GM12878 (cell line): ENCODE measurements at regions not wholly inside any gene's neighbourhood (a gene's known extent, or its start where the extent isn't known, plus 50 kb on each side); places are given as distances from the start of the nearest gene placed in this dataset.

Experiments used
- ATAC-seq: fragments of 200-7000 bp; cut with Tn5 transposase; 3 replicates; pipeline ENCODE4 v1.9.1; 2020; ENCODE audit warnings: mild to moderate bottlenecking, moderate library complexity
- BruUV-seq: library from RNA; stranded (reverse); fragments of 400-500 nt; replicated peaks from 2 replicates; lab custom pipeline; 2021; lab: Mats Ljungman, UMichigan
- CTCF ChIA-PET: fragments of 300-600 bp; sonication (Branson Sonifier 250); formaldehyde crosslinking; extraction: SDS; loops from one replicate; lab custom pipeline; 2021; ENCODE audit warnings: inconsistent platforms; lab: Yijun Ruan, JAX
- POLR2A ChIA-PET: fragments of 350-600 bp; formaldehyde crosslinking; extraction: SDS; loops from one replicate; lab custom pipeline; 2021; ENCODE audit warnings: inconsistent platforms; lab: Charles Lee
- RAD21 ChIA-PET: fragments of 300-600 bp; sonication (Branson Sonifier 250); formaldehyde crosslinking; loops from one replicate; lab custom pipeline; 2023; ENCODE audit warnings: antibody characterized with exemption; ENCODE audit not compliant: unreplicated experiment; lab: Charles Lee
- SMC1A ChIA-PET: fragments of 300-600 bp; sonication (Branson Sonifier 250); formaldehyde crosslinking; loops from one replicate; lab custom pipeline; 2023; ENCODE audit not compliant: unreplicated experiment, uncharacterized antibody; lab: Charles Lee
- DNase-seq: peaks from one replicate; pipeline ENCODE4 v3.0.0-alpha.2; 2011; ENCODE audit warnings: low read depth, low spot score
- FAIRE-seq: peaks from 3 replicates; lab custom pipeline; 2011; peaks lifted over from hg19 to GRCh38; lab: Jason Lieb, UNC
- H2AFZ ChIP-seq: 2 replicates; pipeline ENCODE4 v1.6.0; 2011; ENCODE audit warnings: low read depth, low read length, control low read depth; ENCODE audit not compliant: control insufficient read depth
- H3K27ac ChIP-seq: 2 replicates; pipeline ENCODE4 v1.5.1; 2011; ENCODE audit warnings: control low read depth; ENCODE audit not compliant: control insufficient read depth, insufficient read depth
- H3K27me3 ChIP-seq, 2 experiments: replicated peaks in 1 of 2; 2 replicates each; pipeline versions ENCODE4 v1.6.0 to v1.6.1; 2011; ENCODE audit warnings: low read length in 1 of 2; ENCODE audit not compliant: control insufficient read depth in 2 of 2, insufficient read depth in 2 of 2
- H3K36me3 ChIP-seq, 2 experiments: 2 replicates each; pipeline ENCODE4 v1.5.1; 2011; ENCODE audit warnings: low read length in 1 of 2; ENCODE audit not compliant: control insufficient read depth in 2 of 2, insufficient read depth in 2 of 2
- H3K4me1 ChIP-seq: 2 replicates; pipeline ENCODE4 v1.6.1; 2011; ENCODE audit warnings: mild to moderate bottlenecking, low read length, moderate library complexity, mixed read lengths; ENCODE audit not compliant: control insufficient read depth, insufficient read depth
- H3K4me2 ChIP-seq: 2 replicates; pipeline ENCODE4 v1.6.0; 2011; ENCODE audit warnings: control low read depth; ENCODE audit not compliant: control insufficient read depth, insufficient read depth
- H3K4me3 ChIP-seq: fragments of 200-600 bp; sonication (generic); 2 replicates; pipeline ENCODE4 v1.5.1; 2016
- H3K79me2 ChIP-seq: 2 replicates; pipeline ENCODE4 v1.6.0; 2011; ENCODE audit warnings: low read length; ENCODE audit not compliant: control insufficient read depth, insufficient read depth
- H3K9ac ChIP-seq: 2 replicates; pipeline ENCODE4 v1.8.0; 2011; ENCODE audit warnings: low read length, control low read depth, mixed read lengths; ENCODE audit not compliant: control insufficient read depth, insufficient read depth
- H3K9me3 ChIP-seq: replicated peaks from 3 replicates; pipeline ENCODE4 v1.5.1; 2011; ENCODE audit warnings: mild to moderate bottlenecking, low read length; ENCODE audit not compliant: control insufficient read depth, insufficient read depth
- H4K20me1 ChIP-seq: 2 replicates; pipeline ENCODE4 v1.6.0; 2011; ENCODE audit not compliant: control insufficient read depth, insufficient read depth
- CBX5 ChIP-seq: sonication (generic); IDR thresholded peaks from 2 replicates; pipeline ENCODE4 v1.6.1; 2016; ENCODE audit warnings: low read depth, moderate library complexity, mild to moderate bottlenecking, inconsistent platforms
- ESRRA ChIP-seq: IDR thresholded peaks from 2 replicates; pipeline ENCODE4 v1.6.1; 2012; ENCODE audit warnings: mild to moderate bottlenecking, low read length, improper control_type of control experiment
- ETV6 ChIP-seq, 2 experiments: fragments of 450-650 bp in 1 of 2; IDR thresholded peaks in 1 of 2; conservative IDR thresholded peaks in 1 of 2; 2 replicates each; pipeline ENCODE4 v1.6.1; 2014; ENCODE audit warnings: antibody characterized with exemption in 1 of 2, borderline replicate concordance in 1 of 2, low read depth in 1 of 2, mild to moderate bottlenecking in 1 of 2, moderate library complexity in 1 of 2
- HDAC2 ChIP-seq: fragments of 200-600 bp; sonication (generic); IDR thresholded peaks from 2 replicates; pipeline ENCODE4 v1.6.1; 2017
- KAT2A ChIP-seq: conservative IDR thresholded peaks from 2 replicates; pipeline ENCODE4 v1.6.1; 2011; ENCODE audit warnings: low read depth, low read length; ENCODE audit not compliant: control insufficient read depth
- MTA2 ChIP-seq: fragments of 450-650 bp; IDR thresholded peaks from 2 replicates; pipeline ENCODE4 v1.6.1; 2016; ENCODE audit warnings: low read depth, mild to moderate bottlenecking, moderate library complexity
- MYB ChIP-seq: fragments of 150-350 bp; IDR thresholded peaks from 2 replicates; pipeline ENCODE4 v1.6.1; 2014; ENCODE audit warnings: mild to moderate bottlenecking, low read depth, low read length, borderline replicate concordance
- NFIC ChIP-seq: IDR thresholded peaks from 2 replicates; pipeline ENCODE4 v1.6.1; 2012; ENCODE audit warnings: low read depth, mild to moderate bottlenecking, inconsistent platforms, low read length, moderate library complexity
- NFYB ChIP-seq: IDR thresholded peaks from 2 replicates; pipeline ENCODE4 v1.6.1; 2011; ENCODE audit warnings: low read depth, mild to moderate bottlenecking, low read length, improper control_type of control experiment, moderate library complexity; ENCODE audit not compliant: insufficient read depth
- NRF1 ChIP-seq: conservative IDR thresholded peaks from 2 replicates; pipeline ENCODE4 v1.6.1; 2011; ENCODE audit warnings: mild to moderate bottlenecking, low read depth, low read length, improper control_type of control experiment
- PAX8 ChIP-seq: fragments of 450-650 bp; IDR thresholded peaks from 2 replicates; pipeline ENCODE4 v1.6.1; 2017; ENCODE audit warnings: mild to moderate bottlenecking, moderate library complexity
- POLR2AphosphoS2 ChIP-seq: IDR thresholded peaks from 2 replicates; pipeline ENCODE4 v1.6.1; 2011; ENCODE audit warnings: low read depth, mild to moderate bottlenecking, low read length, improper control_type of control experiment, moderate library complexity
- SMAD1 ChIP-seq: fragments of 450-650 bp; IDR thresholded peaks from 2 replicates; pipeline ENCODE4 v1.6.1; 2018; ENCODE audit warnings: mild to moderate bottlenecking, low read depth; ENCODE audit not compliant: partially characterized antibody
- TAF1 ChIP-seq: IDR thresholded peaks from 2 replicates; pipeline ENCODE4 v1.6.1; 2011; ENCODE audit warnings: mild to moderate bottlenecking, low read depth, low read length, borderline replicate concordance
- ZNF384 ChIP-seq: IDR thresholded peaks from 2 replicates; pipeline ENCODE4 v1.6.1; 2012; ENCODE audit warnings: low read depth, mild to moderate bottlenecking, low read length, improper control_type of control experiment, borderline replicate concordance
- ZZZ3 ChIP-seq: IDR thresholded peaks from 2 replicates; pipeline ENCODE4 v1.6.1; 2011; ENCODE audit warnings: low read depth; ENCODE audit not compliant: control insufficient read depth, insufficient read length
- WGBS: methylation state at CpG from one replicate; pipeline ENCODE4 v1.1.6; 2016; ENCODE audit warnings: low lambda C conversion rate; ENCODE audit not compliant: insufficient replicate concordance, insufficient coverage; ENCODE audit errors: missing lambda C conversion rate; 5-methylcytosine and 5-hydroxymethylcytosine counted together
- in situ Hi-C: fragments of 300-500 bp; cut with MboI; formaldehyde crosslinking; loops from 9 replicates; pipeline ENCODE4 v1.14.3; 2018; ENCODE audit warnings: mixed read lengths
- intact Hi-C: fragments of 100-400 bp; cut with micrococcal nuclease; formaldehyde crosslinking; loops from one replicate; pipeline ENCODE4 v1.14.2; 2022; ENCODE audit not compliant: unreplicated experiment
- TF ChIP-seq, protein P1 (sequence below): IDR thresholded peaks from 2 replicates; pipeline ENCODE4 v1.6.1; 2012; ENCODE audit warnings: low read depth, low read length, improper control_type of control experiment
- TF ChIP-seq, protein P2 (sequence below): fragments of 450-650 bp; formaldehyde crosslinking; IDR thresholded peaks from 2 replicates; pipeline ENCODE4 v1.4.0; 2020; ENCODE audit warnings: mild to moderate bottlenecking, moderate library complexity
- TF ChIP-seq, protein P3 (sequence below): fragments of 450-650 bp; IDR thresholded peaks from 2 replicates; pipeline ENCODE4 v1.6.1; 2017; ENCODE audit warnings: antibody characterized with exemption, mild to moderate bottlenecking, moderate library complexity

DNA sequence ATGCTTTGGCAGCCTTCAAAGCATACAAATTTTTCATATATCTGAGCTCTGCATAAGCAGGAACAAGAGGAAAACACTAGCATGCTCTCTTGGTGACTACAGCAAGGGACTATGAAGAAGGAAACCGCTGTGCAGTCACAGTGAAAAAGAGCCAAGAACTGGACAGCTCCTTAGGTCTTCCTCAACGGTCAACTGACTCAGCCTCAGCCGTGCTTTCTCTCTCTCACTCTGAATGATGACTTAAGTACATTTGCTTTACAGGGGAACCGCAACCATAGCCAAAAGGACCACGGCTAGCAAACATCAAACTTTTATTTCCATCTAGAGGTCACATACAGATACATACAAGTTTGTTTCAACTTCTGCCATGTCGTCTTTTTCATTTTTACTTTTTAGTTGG, 69.9 kb downstream of the HYCC1 start:
- Histone ChIP-seq H3K27ac (no peak overlapping the region), H3K27me3 (no peaks in the 10 kb centered on the region), H3K9ac (no peak overlapping the region), H3K4me2 (no peak overlapping the region), H3K9me3 (no peaks in the 10 kb centered on the region), H3K4me1 (no peaks in the 10 kb centered on the region), H2AFZ (no peak overlapping the region), H3K36me3 (peaks cover 0 to 4% of the 10 kb centered on the region in 2 experiments; a peak in 2 of 4 replicates), H4K20me1 (no peaks in the 10 kb centered on the region), H3K4me3 (no peak overlapping the region), H3K79me2 (no peaks in the 10 kb centered on the region)
- no TSS peak for BruUV-seq
- 82% methylated on average over 6 of the region's 6 CpGs for WGBS
- ChIA-PET POLR2A (interaction anchor here (0.5 kb wide), 1 partner anchor 70 kb away, joined by 5 read pairs; no protein-coding TSS in a partner anchor), RAD21 (interaction anchor here (0.6 kb wide), 1 partner anchor 59 kb away, joined by 3 read pairs; no protein-coding TSS in a partner anchor), CTCF (interaction anchor here (1.0 to 1.6 kb wide), 2 partner anchors 47 to 112 kb away, joined by 3 to 4 read pairs; no protein-coding TSS in a partner anchor), SMC1A (interaction anchor here (1.1 to 2.1 kb wide), 7 partner anchors 9 to 117 kb away, joined by 3 to 12 read pairs (median 3); no protein-coding TSS in a partner anchor)
- in situ Hi-C loops, result no loop called here
- DNase-seq, result no peak
- intact Hi-C loops, result no loop called here
- no peak for FAIRE-seq
- no peak for ATAC-seq
- TF ChIP-seq MYB (no peak), HDAC2 (no peak), TAF1 (no peak), ZZZ3 (no peak), ESRRA (no peak), CBX5 (no peak), NFYB (no peak), POLR2AphosphoS2 (no peak), KAT2A (no peak), MTA2 (no peak), ETV6 (conservative IDR thresholded peaks at IDR 0.05 in 1 of 2, IDR thresholded peaks at IDR 0.05 in 1 of 2; ENCODE audit: borderline replicate concordance in 1 of 2, low read depth in 1 of 2) (no peak), NRF1 (no peak), SMAD1 (no peak), PAX8 (no peak), NFIC (no peak), ZNF384 (no peak)
- TF ChIP-seq, protein P1, sequence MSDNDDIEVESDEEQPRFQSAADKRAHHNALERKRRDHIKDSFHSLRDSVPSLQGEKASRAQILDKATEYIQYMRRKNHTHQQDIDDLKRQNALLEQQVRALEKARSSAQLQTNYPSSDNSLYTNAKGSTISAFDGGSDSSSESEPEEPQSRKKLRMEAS, result no peak
- TF ChIP-seq, protein P2, sequence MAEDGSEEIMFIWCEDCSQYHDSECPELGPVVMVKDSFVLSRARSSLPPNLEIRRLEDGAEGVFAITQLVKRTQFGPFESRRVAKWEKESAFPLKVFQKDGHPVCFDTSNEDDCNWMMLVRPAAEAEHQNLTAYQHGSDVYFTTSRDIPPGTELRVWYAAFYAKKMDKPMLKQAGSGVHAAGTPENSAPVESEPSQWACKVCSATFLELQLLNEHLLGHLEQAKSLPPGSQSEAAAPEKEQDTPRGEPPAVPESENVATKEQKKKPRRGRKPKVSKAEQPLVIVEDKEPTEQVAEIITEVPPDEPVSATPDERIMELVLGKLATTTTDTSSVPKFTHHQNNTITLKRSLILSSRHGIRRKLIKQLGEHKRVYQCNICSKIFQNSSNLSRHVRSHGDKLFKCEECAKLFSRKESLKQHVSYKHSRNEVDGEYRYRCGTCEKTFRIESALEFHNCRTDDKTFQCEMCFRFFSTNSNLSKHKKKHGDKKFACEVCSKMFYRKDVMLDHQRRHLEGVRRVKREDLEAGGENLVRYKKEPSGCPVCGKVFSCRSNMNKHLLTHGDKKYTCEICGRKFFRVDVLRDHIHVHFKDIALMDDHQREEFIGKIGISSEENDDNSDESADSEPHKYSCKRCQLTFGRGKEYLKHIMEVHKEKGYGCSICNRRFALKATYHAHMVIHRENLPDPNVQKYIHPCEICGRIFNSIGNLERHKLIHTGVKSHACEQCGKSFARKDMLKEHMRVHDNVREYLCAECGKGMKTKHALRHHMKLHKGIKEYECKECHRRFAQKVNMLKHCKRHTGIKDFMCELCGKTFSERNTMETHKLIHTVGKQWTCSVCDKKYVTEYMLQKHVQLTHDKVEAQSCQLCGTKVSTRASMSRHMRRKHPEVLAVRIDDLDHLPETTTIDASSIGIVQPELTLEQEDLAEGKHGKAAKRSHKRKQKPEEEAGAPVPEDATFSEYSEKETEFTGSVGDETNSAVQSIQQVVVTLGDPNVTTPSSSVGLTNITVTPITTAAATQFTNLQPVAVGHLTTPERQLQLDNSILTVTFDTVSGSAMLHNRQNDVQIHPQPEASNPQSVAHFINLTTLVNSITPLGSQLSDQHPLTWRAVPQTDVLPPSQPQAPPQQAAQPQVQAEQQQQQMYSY (CRISPR knock-in tag), result no peak
- TF ChIP-seq, protein P3, sequence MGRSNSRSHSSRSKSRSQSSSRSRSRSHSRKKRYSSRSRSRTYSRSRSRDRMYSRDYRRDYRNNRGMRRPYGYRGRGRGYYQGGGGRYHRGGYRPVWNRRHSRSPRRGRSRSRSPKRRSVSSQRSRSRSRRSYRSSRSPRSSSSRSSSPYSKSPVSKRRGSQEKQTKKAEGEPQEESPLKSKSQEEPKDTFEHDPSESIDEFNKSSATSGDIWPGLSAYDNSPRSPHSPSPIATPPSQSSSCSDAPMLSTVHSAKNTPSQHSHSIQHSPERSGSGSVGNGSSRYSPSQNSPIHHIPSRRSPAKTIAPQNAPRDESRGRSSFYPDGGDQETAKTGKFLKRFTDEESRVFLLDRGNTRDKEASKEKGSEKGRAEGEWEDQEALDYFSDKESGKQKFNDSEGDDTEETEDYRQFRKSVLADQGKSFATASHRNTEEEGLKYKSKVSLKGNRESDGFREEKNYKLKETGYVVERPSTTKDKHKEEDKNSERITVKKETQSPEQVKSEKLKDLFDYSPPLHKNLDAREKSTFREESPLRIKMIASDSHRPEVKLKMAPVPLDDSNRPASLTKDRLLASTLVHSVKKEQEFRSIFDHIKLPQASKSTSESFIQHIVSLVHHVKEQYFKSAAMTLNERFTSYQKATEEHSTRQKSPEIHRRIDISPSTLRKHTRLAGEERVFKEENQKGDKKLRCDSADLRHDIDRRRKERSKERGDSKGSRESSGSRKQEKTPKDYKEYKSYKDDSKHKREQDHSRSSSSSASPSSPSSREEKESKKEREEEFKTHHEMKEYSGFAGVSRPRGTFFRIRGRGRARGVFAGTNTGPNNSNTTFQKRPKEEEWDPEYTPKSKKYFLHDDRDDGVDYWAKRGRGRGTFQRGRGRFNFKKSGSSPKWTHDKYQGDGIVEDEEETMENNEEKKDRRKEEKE, result no peak
